HPDE6-E6E7 (cell line): ENCODE measurements at regions not wholly inside any gene's neighbourhood (a gene's known extent, or its start where the extent isn't known, plus 50 kb on each side); places are given as distances from the start of the nearest gene placed in this dataset.

Experiments
- DNase-seq: peaks from one replicate; pipeline ENCODE4 v3.0.0; 2011; ENCODE audit warnings: missing footprints; ENCODE audit errors: extremely low spot score

GRCh38 chr4:56086073-56086541 lies 137.4 kb downstream of the CEP135 start:
- no peak for DNase-seq

- no peak for DNase-seq
These were observed 136.5 kb downstream of the CEP135 start for GRCh38 chr4:56085275-56085674.

DNA sequence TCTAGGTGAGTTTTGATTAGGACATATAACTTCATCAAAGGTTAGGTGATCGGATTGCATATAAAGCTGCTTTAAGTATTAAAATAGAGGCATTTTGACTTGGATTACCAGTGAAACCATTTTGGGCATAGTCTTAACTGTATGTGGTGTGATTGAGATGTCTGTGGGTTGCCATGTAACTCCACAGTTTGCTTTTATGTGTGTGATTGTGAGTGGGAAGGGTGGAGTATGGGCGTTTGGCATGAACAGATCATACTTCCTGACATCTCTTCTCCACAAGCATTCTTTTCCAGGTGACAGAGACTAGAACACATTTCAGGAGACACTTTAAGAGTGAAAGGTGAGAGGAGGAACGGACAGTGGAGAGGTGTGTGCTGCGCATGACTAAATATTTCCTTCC lies 136.1 kb downstream of the CEP135 start:
- no peak for DNase-seq
